OCI-LY1 (cell line): ENCODE measurements at regions not wholly inside any gene's neighbourhood (a gene's known extent, or its start where the extent isn't known, plus 50 kb on each side); places are given as distances from the start of the nearest gene placed in this dataset.

Experiments
- H2AFZ ChIP-seq: fragments of 200-600 bp; sonication (generic), shearing (Covaris generic); 2 replicates; pipeline ENCODE4 v1.6.0; 2014; ENCODE audit warnings: antibody characterized with exemption, mild to moderate bottlenecking, low read length
- H3F3A ChIP-seq: fragments of 200-600 bp; sonication (generic), shearing (Covaris generic); 2 replicates; pipeline ENCODE4 v1.6.0; 2014; ENCODE audit warnings: mild to moderate bottlenecking, antibody characterized with exemption, low read length, moderate library complexity; ENCODE audit not compliant: insufficient read depth
- H3K27ac ChIP-seq: fragments of 200-600 bp; sonication (generic); 2 replicates; pipeline ENCODE4 v1.5.1; 2014; ENCODE audit warnings: low read length, mixed run types, mild to moderate bottlenecking, low read depth; ENCODE audit not compliant: poor library complexity, severe bottlenecking
- H3K27me3 ChIP-seq: fragments of 200-600 bp; sonication (generic); 2 replicates; pipeline ENCODE4 v1.6.0; 2014; ENCODE audit warnings: antibody characterized with exemption, mild to moderate bottlenecking, low read length, moderate library complexity; ENCODE audit not compliant: insufficient read depth
- H3K36me3 ChIP-seq: fragments of 200-600 bp; sonication (generic); 2 replicates; pipeline ENCODE4 v1.6.1; 2014; ENCODE audit warnings: mild to moderate bottlenecking, antibody characterized with exemption, low read length, moderate library complexity, mixed read lengths; ENCODE audit not compliant: insufficient read depth
- H3K4me1 ChIP-seq: fragments of 200-600 bp; sonication (generic); 2 replicates; pipeline ENCODE4 v1.5.1; 2014; ENCODE audit warnings: mild to moderate bottlenecking, low read length, moderate library complexity; ENCODE audit not compliant: insufficient read depth, severe bottlenecking
- H3K4me2 ChIP-seq: fragments of 200-600 bp; sonication (generic), shearing (Covaris generic); 2 replicates; pipeline ENCODE4 v1.6.1; 2014; ENCODE audit warnings: low read length
- H3K4me3 ChIP-seq: fragments of 200-600 bp; sonication (generic); 2 replicates; pipeline ENCODE4 v1.5.1; 2014; ENCODE audit warnings: low read length, low read depth, mild to moderate bottlenecking, mixed read lengths; ENCODE audit not compliant: poor library complexity, severe bottlenecking
- H3K79me2 ChIP-seq: fragments of 200-600 bp; shearing (Covaris generic); 2 replicates; pipeline ENCODE4 v1.6.1; 2016; ENCODE audit warnings: mixed run types, low read length, mixed read lengths; ENCODE audit not compliant: insufficient read depth
- H3K9ac ChIP-seq: fragments of 200-600 bp; sonication (generic), shearing (Covaris generic); 2 replicates; pipeline ENCODE4 v1.6.1; 2014; ENCODE audit warnings: mild to moderate bottlenecking, low read length, mixed read lengths
- H3K9me2 ChIP-seq: fragments of 200-600 bp; sonication (generic), shearing (Covaris generic); 2 replicates; pipeline ENCODE4 v1.6.1; 2014; ENCODE audit warnings: low read depth, mild to moderate bottlenecking, low read length, mixed read lengths
- H3K9me3 ChIP-seq: fragments of 200-600 bp; shearing (Covaris generic); 2 replicates; pipeline ENCODE4 v1.6.1; 2014; ENCODE audit warnings: low read length, mixed read lengths
- H4K20me1 ChIP-seq: fragments of 200-600 bp; sonication (generic), shearing (Covaris generic); 2 replicates; pipeline ENCODE4 v1.6.0; 2016; ENCODE audit warnings: mild to moderate bottlenecking, low read length; ENCODE audit not compliant: insufficient read depth
- EZH2 ChIP-seq: fragments of 200-600 bp; sonication (generic), shearing (Covaris generic); IDR thresholded peaks from 2 replicates; pipeline ENCODE4 v1.8.0; 2017; ENCODE audit warnings: borderline replicate concordance, mixed run types, mild to moderate bottlenecking, antibody characterized with exemption, low read length, moderate library complexity, mixed read lengths
- TF ChIP-seq, protein P1 (sequence below): fragments of 200-600 bp; sonication (generic), shearing (Covaris generic); IDR thresholded peaks from 2 replicates; pipeline ENCODE4 v1.5.1; 2017; ENCODE audit warnings: mild to moderate bottlenecking, antibody characterized with exemption, low read length, moderate library complexity, mixed read lengths

DNA sequence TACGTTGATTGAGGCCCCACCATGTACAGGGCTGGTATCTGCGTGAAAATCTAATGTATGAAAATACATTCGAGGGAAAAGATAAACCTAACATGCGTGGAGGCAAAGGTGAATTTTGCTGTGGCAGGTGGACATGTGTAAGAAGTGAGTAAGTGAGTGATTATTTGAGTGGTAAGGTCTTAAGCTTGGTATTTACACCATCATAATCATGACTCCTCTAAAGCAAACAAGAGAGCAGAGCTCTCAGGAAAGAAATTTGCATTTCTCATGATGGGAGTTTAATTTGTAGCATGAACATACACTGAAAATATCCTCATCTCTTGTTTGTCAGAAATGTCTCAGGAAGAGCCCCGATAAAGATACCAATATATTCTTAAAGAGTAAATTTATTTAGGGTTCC, 260.6 kb downstream of the PSAT1 start:
- Histone ChIP-seq H3K4me1 (no peaks in the 10 kb centered on the region), H3K9me2 (no peaks in the 10 kb centered on the region), H3K79me2 (no peaks in the 10 kb centered on the region), H3K4me3 (no peak overlapping the region), H4K20me1 (no peaks in the 10 kb centered on the region), H3K27ac (no peak overlapping the region), H3F3A (no peaks in the 10 kb centered on the region), H3K9ac (no peak overlapping the region), H2AFZ (no peak overlapping the region), H3K27me3 (no peaks in the 10 kb centered on the region), H3K9me3 (no peaks in the 10 kb centered on the region), H3K4me2 (no peak overlapping the region), H3K36me3 (no peaks in the 10 kb centered on the region)
- TF ChIP-seq EZH2, result no peak
- TF ChIP-seq, protein P1, sequence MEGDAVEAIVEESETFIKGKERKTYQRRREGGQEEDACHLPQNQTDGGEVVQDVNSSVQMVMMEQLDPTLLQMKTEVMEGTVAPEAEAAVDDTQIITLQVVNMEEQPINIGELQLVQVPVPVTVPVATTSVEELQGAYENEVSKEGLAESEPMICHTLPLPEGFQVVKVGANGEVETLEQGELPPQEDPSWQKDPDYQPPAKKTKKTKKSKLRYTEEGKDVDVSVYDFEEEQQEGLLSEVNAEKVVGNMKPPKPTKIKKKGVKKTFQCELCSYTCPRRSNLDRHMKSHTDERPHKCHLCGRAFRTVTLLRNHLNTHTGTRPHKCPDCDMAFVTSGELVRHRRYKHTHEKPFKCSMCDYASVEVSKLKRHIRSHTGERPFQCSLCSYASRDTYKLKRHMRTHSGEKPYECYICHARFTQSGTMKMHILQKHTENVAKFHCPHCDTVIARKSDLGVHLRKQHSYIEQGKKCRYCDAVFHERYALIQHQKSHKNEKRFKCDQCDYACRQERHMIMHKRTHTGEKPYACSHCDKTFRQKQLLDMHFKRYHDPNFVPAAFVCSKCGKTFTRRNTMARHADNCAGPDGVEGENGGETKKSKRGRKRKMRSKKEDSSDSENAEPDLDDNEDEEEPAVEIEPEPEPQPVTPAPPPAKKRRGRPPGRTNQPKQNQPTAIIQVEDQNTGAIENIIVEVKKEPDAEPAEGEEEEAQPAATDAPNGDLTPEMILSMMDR, result no peak

DNA sequence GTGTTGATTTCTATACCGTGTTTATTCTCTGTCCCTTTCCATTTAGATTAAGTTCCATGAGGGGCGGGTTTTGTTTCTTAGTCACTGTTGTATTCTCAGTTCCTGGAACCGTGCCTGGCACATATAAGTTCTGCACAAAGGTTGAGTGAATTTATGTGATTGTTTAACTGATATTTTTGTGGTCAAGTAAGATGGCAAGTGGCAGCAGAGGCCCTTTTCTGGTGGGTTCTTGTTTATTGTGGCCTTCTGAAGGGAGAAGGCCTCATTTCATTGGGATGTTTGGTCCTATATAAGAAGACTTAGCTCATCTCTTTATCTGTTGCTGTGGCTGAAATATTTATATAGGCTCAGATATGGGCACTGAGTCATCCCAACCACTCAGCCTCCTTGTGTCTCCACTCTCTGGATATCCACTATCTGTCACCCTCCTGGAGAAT, 262.5 kb downstream of the PSAT1 start:
- Histone ChIP-seq H3K9me3 (no peaks in the 10 kb centered on the region), H3K79me2 (no peaks in the 10 kb centered on the region), H2AFZ (no peak overlapping the region), H3K4me2 (no peak overlapping the region), H3K9me2 (no peaks in the 10 kb centered on the region), H3K4me3 (no peak overlapping the region), H3K27me3 (no peaks in the 10 kb centered on the region), H3F3A (no peaks in the 10 kb centered on the region), H3K9ac (no peak overlapping the region), H3K36me3 (no peaks in the 10 kb centered on the region), H4K20me1 (no peaks in the 10 kb centered on the region), H3K4me1 (no peaks in the 10 kb centered on the region), H3K27ac (no peak overlapping the region)
- TF ChIP-seq, protein P1, result no peak
- no peak for TF ChIP-seq EZH2

DNA sequence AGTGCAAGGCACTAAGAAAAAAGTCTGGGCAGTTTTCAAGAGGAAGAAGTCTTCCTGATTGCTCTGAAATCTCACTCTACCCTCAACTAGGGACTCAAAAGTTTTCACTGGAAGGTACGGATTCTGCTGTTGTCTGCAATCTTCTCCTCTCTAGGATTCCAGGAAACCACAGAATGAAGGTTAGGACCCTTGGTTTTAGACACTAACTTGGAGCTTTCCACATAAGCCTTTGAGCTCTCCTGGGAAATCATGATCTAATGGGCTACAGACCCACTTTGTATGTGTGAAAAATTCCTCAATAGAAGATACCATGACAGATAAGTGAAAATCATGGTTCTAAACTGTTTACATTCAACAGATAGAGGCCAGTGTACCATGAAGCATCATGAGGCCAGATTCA, 265.1 kb downstream of the PSAT1 start:
- H3K9me2 ChIP-seq, result no peaks in the 10 kb centered on the region
- no peaks in the 10 kb centered on the region for H3K9me3 ChIP-seq
- no peaks in the 10 kb centered on the region for H3K79me2 ChIP-seq
- H3K4me3 ChIP-seq, result no peak overlapping the region
- H3K4me2 ChIP-seq, result no peak overlapping the region
- H3K27me3 ChIP-seq, result no peaks in the 10 kb centered on the region
- no peaks in the 10 kb centered on the region for H3K4me1 ChIP-seq
- no peak overlapping the region for H2AFZ ChIP-seq
- H3K9ac ChIP-seq, result no peak overlapping the region
- H4K20me1 ChIP-seq, result no peaks in the 10 kb centered on the region
- H3F3A ChIP-seq, result no peaks in the 10 kb centered on the region
- H3K36me3 ChIP-seq, result no peaks in the 10 kb centered on the region
- TF ChIP-seq, protein P1, result no peak
- no peak for TF ChIP-seq EZH2
- H3K27ac ChIP-seq, result no peak overlapping the region
